ENCODE measurements at regions not wholly inside any gene's neighbourhood (a gene's known extent, or its start where the extent isn't known, plus 50 kb on each side); places are given as distances from the start of the nearest gene placed in this dataset.

DNA sequence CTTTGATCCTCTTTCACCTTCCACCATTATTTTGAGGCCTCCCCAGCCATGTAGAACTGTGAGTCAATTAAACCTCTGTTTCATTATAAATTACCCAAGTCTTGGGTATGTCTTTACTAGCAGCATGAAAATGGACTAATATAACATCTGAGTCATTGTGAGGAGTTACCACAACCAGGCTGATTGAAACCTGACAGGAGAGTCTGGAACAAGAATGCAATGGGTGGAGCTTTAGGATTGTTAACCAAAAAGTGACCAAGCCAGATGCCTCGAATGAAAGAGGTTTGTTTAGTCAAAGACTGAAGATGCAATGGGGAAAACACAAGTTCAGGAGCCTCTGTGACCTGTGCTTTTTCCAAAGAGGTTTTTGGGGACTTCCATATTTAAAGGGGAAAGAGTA lies 659.0 kb downstream of the SLITRK6 start (continued):
- TF ChIP-seq, protein P1, sequence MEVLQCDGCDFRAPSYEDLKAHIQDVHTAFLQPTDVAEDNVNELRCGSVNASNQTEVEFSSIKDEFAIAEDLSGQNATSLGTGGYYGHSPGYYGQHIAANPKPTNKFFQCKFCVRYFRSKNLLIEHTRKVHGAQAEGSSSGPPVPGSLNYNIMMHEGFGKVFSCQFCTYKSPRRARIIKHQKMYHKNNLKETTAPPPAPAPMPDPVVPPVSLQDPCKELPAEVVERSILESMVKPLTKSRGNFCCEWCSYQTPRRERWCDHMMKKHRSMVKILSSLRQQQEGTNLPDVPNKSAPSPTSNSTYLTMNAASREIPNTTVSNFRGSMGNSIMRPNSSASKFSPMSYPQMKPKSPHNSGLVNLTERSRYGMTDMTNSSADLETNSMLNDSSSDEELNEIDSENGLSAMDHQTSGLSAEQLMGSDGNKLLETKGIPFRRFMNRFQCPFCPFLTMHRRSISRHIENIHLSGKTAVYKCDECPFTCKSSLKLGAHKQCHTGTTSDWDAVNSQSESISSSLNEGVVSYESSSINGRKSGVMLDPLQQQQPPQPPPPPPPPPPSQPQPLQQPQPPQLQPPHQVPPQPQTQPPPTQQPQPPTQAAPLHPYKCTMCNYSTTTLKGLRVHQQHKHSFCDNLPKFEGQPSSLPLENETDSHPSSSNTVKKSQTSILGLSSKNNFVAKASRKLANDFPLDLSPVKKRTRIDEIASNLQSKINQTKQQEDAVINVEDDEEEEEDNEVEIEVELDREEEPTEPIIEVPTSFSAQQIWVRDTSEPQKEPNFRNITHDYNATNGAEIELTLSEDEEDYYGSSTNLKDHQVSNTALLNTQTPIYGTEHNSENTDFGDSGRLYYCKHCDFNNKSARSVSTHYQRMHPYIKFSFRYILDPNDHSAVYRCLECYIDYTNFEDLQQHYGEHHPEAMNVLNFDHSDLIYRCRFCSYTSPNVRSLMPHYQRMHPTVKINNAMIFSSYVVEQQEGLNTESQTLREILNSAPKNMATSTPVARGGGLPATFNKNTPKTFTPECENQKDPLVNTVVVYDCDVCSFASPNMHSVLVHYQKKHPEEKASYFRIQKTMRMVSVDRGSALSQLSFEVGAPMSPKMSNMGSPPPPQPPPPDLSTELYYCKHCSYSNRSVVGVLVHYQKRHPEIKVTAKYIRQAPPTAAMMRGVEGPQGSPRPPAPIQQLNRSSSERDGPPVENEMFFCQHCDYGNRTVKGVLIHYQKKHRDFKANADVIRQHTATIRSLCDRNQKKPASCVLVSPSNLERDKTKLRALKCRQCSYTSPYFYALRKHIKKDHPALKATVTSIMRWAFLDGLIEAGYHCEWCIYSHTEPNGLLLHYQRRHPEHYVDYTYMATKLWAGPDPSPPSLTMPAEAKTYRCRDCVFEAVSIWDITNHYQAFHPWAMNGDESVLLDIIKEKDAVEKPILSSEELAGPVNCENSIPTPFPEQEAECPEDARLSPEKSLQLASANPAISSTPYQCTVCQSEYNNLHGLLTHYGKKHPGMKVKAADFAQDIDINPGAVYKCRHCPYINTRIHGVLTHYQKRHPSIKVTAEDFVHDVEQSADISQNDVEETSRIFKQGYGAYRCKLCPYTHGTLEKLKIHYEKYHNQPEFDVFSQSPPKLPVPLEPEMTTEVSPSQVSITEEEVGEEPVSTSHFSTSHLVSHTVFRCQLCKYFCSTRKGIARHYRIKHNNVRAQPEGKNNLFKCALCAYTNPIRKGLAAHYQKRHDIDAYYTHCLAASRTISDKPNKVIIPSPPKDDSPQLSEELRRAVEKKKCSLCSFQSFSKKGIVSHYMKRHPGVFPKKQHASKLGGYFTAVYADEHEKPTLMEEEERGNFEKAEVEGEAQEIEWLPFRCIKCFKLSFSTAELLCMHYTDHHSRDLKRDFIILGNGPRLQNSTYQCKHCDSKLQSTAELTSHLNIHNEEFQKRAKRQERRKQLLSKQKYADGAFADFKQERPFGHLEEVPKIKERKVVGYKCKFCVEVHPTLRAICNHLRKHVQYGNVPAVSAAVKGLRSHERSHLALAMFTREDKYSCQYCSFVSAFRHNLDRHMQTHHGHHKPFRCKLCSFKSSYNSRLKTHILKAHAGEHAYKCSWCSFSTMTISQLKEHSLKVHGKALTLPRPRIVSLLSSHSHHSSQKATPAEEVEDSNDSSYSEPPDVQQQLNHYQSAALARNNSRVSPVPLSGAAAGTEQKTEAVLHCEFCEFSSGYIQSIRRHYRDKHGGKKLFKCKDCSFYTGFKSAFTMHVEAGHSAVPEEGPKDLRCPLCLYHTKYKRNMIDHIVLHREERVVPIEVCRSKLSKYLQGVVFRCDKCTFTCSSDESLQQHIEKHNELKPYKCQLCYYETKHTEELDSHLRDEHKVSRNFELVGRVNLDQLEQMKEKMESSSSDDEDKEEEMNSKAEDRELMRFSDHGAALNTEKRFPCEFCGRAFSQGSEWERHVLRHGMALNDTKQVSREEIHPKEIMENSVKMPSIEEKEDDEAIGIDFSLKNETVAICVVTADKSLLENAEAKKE (CRISPR knock-in tag; IDR thresholded peaks at IDR 0.05), result no peak
- TF ChIP-seq EZH2phosphoT487 (IDR thresholded peaks at IDR 0.05; ENCODE audit: unreplicated experiment) (no peak), CREB1 (CRISPR knock-in tag; IDR thresholded peaks at IDR 0.05; ENCODE audit: low read depth) (no peak), ZNF114 (CRISPR knock-in tag; IDR thresholded peaks at IDR 0.05) (no peak), STAT1 (IDR thresholded peaks at IDR 0.05; ENCODE audit: unreplicated experiment) (no peak), EZH2 (IDR thresholded peaks at IDR 0.05; ENCODE audit: low read depth, unreplicated experiment) (no peak), NANOG (IDR thresholded peaks at IDR 0.05; ENCODE audit: borderline replicate concordance) (no peak), ZNF331 (CRISPR knock-in tag; IDR thresholded peaks at IDR 0.05; ENCODE audit: low read depth) (no peak), POLR2AphosphoS5 (IDR thresholded peaks at IDR 0.05; ENCODE audit: low read depth) (no peak), JUNB (IDR thresholded peaks at IDR 0.05; ENCODE audit: unreplicated experiment) (no peak)
- TF ChIP-seq, protein P2, sequence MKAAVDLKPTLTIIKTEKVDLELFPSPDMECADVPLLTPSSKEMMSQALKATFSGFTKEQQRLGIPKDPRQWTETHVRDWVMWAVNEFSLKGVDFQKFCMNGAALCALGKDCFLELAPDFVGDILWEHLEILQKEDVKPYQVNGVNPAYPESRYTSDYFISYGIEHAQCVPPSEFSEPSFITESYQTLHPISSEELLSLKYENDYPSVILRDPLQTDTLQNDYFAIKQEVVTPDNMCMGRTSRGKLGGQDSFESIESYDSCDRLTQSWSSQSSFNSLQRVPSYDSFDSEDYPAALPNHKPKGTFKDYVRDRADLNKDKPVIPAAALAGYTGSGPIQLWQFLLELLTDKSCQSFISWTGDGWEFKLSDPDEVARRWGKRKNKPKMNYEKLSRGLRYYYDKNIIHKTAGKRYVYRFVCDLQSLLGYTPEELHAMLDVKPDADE (IDR thresholded peaks at IDR 0.05), result no peak
- TF ChIP-seq, protein P3, sequence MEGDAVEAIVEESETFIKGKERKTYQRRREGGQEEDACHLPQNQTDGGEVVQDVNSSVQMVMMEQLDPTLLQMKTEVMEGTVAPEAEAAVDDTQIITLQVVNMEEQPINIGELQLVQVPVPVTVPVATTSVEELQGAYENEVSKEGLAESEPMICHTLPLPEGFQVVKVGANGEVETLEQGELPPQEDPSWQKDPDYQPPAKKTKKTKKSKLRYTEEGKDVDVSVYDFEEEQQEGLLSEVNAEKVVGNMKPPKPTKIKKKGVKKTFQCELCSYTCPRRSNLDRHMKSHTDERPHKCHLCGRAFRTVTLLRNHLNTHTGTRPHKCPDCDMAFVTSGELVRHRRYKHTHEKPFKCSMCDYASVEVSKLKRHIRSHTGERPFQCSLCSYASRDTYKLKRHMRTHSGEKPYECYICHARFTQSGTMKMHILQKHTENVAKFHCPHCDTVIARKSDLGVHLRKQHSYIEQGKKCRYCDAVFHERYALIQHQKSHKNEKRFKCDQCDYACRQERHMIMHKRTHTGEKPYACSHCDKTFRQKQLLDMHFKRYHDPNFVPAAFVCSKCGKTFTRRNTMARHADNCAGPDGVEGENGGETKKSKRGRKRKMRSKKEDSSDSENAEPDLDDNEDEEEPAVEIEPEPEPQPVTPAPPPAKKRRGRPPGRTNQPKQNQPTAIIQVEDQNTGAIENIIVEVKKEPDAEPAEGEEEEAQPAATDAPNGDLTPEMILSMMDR (conservative IDR thresholded peaks at IDR 0.05; ENCODE audit: low read depth in 2 of 2), result no peak
